Kidney (tissue), 13 donors: ENCODE measurements at regions not wholly inside any gene's neighbourhood (a gene's known extent, or its start where the extent isn't known, plus 50 kb on each side); places are given as distances from the start of the nearest gene placed in this dataset.

Experiments
- DNase-seq, 5 donors: peaks; one replicate each; pipeline ENCODE4 v3.0.0-alpha.2; 2013 to 2020
- FAIRE-seq: peaks from 2 replicates; lab custom pipeline; 2012; peaks lifted over from hg19 to GRCh38; lab: Jason Lieb, UNC
- H3K27ac ChIP-seq, 2 donors: one replicate each; pipeline ENCODE4 v1.7.0; 2013; ENCODE audit warnings: low read depth in 2 of 2, low read length in 2 of 2, inconsistent platforms in 1 of 2
- H3K27me3 ChIP-seq: one replicate; pipeline ENCODE4 v1.7.1; 2013; ENCODE audit warnings: low read length, inconsistent platforms; ENCODE audit not compliant: control insufficient read depth, insufficient read depth
- H3K36me3 ChIP-seq, 3 donors: one replicate each; pipeline versions ENCODE4 v1.7.0 to v1.7.1; 2013; ENCODE audit warnings: low read length in 3 of 3, control low read depth in 1 of 3, inconsistent platforms in 1 of 3; ENCODE audit not compliant: insufficient read depth in 3 of 3, control insufficient read depth in 2 of 3
- H3K4me1 ChIP-seq, 3 donors: one replicate each; pipeline versions ENCODE4 v1.7.0 to v1.7.1; 2013; ENCODE audit warnings: low read length in 3 of 3, inconsistent platforms in 1 of 3, low read depth in 1 of 3; ENCODE audit not compliant: control insufficient read depth in 2 of 3, insufficient read depth in 2 of 3
- H3K4me3 ChIP-seq, 3 donors: one replicate each; pipeline versions ENCODE4 v1.7.0 to v1.8.1; 2013; ENCODE audit warnings: low read length in 3 of 3, control low read depth in 1 of 3, inconsistent platforms in 1 of 3
- H3K9ac ChIP-seq, 3 donors: one replicate each; pipeline versions ENCODE4 v1.7.0 to v1.7.1; 2013; ENCODE audit warnings: low read length in 3 of 3, control low read depth in 1 of 3, inconsistent platforms in 1 of 3
- H3K9me3 ChIP-seq, 3 donors: one replicate each; pipeline versions ENCODE4 v1.7.0 to v1.7.1; 2013; ENCODE audit warnings: low read length in 3 of 3, control low read depth in 1 of 3, inconsistent platforms in 1 of 3; ENCODE audit not compliant: control insufficient read depth in 2 of 3, insufficient read depth in 1 of 3
- intact Hi-C: fragments of 100-400 bp; cut with DNase I; formaldehyde crosslinking; loops from one replicate; pipeline ENCODE4 v1.11.1; 2022
- TF ChIP-seq, protein P1 (sequence below): IDR thresholded peaks from 3 replicates; pipeline ENCODE4 v1.5.1; 2012; ENCODE audit warnings: mild to moderate bottlenecking, moderate library complexity, borderline replicate concordance; ENCODE audit not compliant: insufficient read depth; ENCODE audit errors: extremely low read depth
- donor health status: control.
- donor health status: control.
- donor health status: control.
- donor health status: control.
- donor health status: control.
- donor health status: DM: yes; HTN: yes; CAD: no.
- donor health status: Normal renal cell carcinoma (clear cell type).

DNA sequence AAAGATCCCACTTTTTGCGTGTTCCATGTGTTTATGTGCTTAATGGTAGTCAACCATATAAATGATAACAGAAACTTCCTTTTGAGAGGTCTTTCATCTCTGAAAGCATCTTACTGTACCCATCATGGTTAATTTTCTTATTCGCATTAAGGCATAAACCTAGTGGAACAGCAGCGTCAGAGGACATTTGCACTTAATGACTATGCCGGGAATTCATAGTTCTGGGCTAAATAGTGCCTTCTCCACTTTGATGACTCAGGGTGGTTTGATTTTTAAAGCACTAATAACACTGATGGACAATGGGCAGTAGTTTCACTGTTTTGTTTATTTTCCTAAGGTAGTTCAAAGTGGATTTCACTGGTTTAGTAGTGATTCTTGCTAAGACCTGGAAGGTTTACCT, 455.3 kb downstream of the DIPK2A start:
- Histone ChIP-seq H3K9ac (no peak overlapping the region), H3K4me1 (no peaks in the 10 kb centered on the region), H3K4me3 (no peak overlapping the region), H3K36me3 (no peaks in the 10 kb centered on the region), H3K9me3 (no peaks in the 10 kb centered on the region), H3K27me3 (no peaks in the 10 kb centered on the region), H3K27ac (no peak overlapping the region)
- DNase-seq = no peak
- TF ChIP-seq, protein P1, sequence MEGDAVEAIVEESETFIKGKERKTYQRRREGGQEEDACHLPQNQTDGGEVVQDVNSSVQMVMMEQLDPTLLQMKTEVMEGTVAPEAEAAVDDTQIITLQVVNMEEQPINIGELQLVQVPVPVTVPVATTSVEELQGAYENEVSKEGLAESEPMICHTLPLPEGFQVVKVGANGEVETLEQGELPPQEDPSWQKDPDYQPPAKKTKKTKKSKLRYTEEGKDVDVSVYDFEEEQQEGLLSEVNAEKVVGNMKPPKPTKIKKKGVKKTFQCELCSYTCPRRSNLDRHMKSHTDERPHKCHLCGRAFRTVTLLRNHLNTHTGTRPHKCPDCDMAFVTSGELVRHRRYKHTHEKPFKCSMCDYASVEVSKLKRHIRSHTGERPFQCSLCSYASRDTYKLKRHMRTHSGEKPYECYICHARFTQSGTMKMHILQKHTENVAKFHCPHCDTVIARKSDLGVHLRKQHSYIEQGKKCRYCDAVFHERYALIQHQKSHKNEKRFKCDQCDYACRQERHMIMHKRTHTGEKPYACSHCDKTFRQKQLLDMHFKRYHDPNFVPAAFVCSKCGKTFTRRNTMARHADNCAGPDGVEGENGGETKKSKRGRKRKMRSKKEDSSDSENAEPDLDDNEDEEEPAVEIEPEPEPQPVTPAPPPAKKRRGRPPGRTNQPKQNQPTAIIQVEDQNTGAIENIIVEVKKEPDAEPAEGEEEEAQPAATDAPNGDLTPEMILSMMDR = no peak
- intact Hi-C loops = no loop called here
- FAIRE-seq = no peak

DNA sequence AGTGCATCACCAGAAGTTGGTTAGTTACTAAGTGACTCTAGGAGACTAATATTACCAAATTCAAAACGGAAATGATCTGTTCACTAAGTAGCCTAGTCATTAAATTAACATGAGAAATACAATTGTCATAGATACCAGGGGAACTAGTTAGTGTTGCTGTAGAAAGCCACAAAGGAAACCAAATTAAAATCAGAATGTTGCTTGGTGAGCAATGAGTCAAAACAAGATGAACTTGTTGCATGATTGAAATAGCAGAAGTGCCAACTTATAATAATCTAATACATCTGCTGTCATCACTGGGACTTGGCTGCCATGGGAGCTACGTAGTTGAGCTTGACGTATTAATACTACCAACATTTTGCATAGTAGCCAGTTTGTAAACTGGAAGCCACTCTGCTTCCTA, 458.1 kb downstream of the DIPK2A start:
- Histone ChIP-seq H3K36me3 (no peaks in the 10 kb centered on the region), H3K9ac (no peak overlapping the region), H3K27me3 (no peaks in the 10 kb centered on the region), H3K9me3 (no peaks in the 10 kb centered on the region), H3K27ac (no peak overlapping the region), H3K4me1 (no peaks in the 10 kb centered on the region), H3K4me3 (no peak overlapping the region)
- DNase-seq = no peak
- TF ChIP-seq, protein P1 = no peak
- intact Hi-C loops = no loop called here
- no peak for FAIRE-seq

DNA sequence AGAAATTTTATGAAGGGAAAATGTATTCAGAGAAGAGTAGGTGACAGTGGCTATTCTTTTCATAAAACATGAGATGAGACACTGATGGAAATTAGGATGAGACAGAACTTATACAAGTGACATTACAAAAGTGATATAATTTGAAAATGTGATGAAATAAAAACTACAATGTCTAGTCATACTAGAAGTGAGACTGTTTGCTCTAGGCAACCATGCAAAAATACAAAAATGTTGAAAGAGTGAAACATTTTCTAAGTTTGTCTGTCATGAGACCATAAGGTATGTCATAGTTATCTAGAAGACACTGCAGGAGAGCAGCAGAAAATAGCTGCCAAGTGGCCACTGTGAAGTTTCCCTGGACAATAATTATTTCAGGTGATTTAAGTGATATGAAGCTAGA, 459.5 kb downstream of the DIPK2A start:
- DNase-seq = no peak
- no peaks in the 10 kb centered on the region for H3K36me3 ChIP-seq
- H3K4me1 ChIP-seq = no peaks in the 10 kb centered on the region
- no peak overlapping the region for H3K27ac ChIP-seq
- H3K9ac ChIP-seq = no peak overlapping the region
- no peak for FAIRE-seq
- intact Hi-C loops = no loop called here
- H3K9me3 ChIP-seq = no peaks in the 10 kb centered on the region
- TF ChIP-seq, protein P1 = no peak
- H3K4me3 ChIP-seq = no peak overlapping the region
- H3K27me3 ChIP-seq = no peaks in the 10 kb centered on the region

DNA sequence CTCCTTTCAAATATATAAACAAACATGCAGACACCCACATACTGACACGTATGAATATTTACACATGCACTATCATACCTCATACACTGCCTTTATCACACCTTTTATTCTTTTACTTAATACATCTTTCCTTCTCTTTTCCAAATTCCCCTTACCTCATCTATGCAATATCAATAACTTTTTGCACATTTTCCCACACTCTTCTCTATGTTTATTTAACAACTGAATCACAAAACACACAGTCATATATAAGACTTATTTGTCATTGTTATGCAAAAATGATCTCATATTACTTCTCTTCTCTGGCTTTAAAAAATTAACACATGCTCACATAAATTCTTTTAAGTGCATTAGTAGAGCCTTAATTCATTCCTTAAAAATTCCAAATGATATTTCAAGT, 461.4 kb downstream of the DIPK2A start:
- Histone ChIP-seq H3K27me3 (no peaks in the 10 kb centered on the region), H3K9ac (no peak overlapping the region), H3K36me3 (no peaks in the 10 kb centered on the region), H3K4me1 (no peaks in the 10 kb centered on the region), H3K9me3 (no peaks in the 10 kb centered on the region), H3K27ac (no peak overlapping the region), H3K4me3 (no peak overlapping the region)
- FAIRE-seq (no peak), DNase-seq (no peak)
- TF ChIP-seq, protein P1 = no peak
- intact Hi-C loops = no loop called here
